Activated naive CD4-positive, alpha-beta T cell treated with anti-CD3 and anti-CD28 coated beads, Interleukin-2, amount 10 ng/mL, durations not matched to agents 7 days and 5 days (primary cell): ENCODE measurements at regions not wholly inside any gene's neighbourhood (a gene's known extent, or its start where the extent isn't known, plus 50 kb on each side); places are given as distances from the start of the nearest gene placed in this dataset.

Experiments used
- CTCF ChIA-PET: fragments of 350-600 bp; sonication (Branson Sonifier 250); formaldehyde crosslinking; loops from one replicate; lab custom pipeline; 2021; ENCODE audit warnings: antibody characterized with exemption; lab: Charles Lee
- DNase-seq: peaks from one replicate; pipeline ENCODE4 v3.0.0-alpha.2; 2020
- H3K27ac Mint-ChIP-seq: one replicate; pipeline ENCODE4 v1.8.0; 2021; ENCODE audit warnings: mild to moderate bottlenecking, moderate library complexity, mixed read lengths
- H3K27me3 Mint-ChIP-seq: one replicate; pipeline ENCODE4 v1.8.0; 2021; ENCODE audit warnings: mild to moderate bottlenecking, mixed read lengths
- H3K36me3 Mint-ChIP-seq: one replicate; pipeline ENCODE4 v1.8.0; 2021; ENCODE audit warnings: mixed read lengths
- H3K4me1 Mint-ChIP-seq: one replicate; pipeline ENCODE4 v1.8.0; 2021; ENCODE audit warnings: mixed read lengths
- H3K4me3 Mint-ChIP-seq: one replicate; pipeline ENCODE4 v1.8.0; 2021; ENCODE audit warnings: mild to moderate bottlenecking, moderate library complexity, mixed read lengths
- H3K9me3 Mint-ChIP-seq: one replicate; pipeline ENCODE4 v1.8.0; 2021; ENCODE audit warnings: mixed read lengths

DNA sequence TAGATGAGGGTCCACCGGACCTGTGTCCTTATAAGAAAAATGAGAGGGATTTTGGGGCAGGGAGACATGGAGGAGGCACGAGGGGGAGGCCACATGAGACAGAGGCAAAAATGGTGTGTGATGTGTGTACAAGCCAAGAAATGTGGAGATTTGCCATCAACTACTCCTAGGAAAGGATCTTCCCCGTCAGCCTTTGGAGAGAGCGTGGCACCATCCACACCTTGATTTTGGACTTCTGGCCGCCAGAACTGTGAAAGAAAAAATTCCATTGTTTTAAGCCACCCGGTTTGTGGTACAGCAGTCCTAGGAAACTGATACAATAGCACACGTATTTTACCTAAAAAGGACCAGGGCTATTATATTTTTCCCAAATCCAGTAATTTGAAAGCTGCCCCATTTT, 829.0 kb upstream of the SALL3 start:
- H3K27me3 Mint-ChIP-seq = no peaks in the 10 kb centered on the region
- no peak for DNase-seq
- CTCF ChIA-PET = no interaction called here
- H3K27ac Mint-ChIP-seq = no peak overlapping the region
- no peaks in the 10 kb centered on the region for H3K4me1 Mint-ChIP-seq
- no peaks in the 10 kb centered on the region for H3K36me3 Mint-ChIP-seq
- peaks cover 9% of the 10 kb centered on the region for H3K9me3 Mint-ChIP-seq
- no peak overlapping the region for H3K4me3 Mint-ChIP-seq

DNA sequence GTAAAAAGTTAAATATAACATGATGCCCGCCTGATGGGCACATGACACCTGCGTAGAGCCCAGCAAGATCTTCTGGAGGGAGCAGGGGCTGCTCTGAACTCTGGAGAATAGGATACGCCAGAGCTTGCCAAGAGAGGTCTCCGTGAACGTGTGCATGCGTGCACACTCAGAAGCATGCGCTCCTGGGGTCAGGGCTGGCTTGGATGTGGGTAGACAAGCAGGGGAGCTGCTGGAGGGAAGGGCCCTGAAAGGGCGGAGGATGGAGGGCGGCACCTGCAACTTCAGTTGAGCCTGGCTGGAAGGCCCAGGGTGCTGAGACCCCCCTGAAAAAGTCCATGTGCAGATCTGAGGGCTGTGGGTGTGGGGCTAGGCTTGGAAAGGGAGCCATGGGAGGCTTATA, 828.4 kb upstream of the SALL3 start:
- Mint-ChIP-seq H3K4me3 (no peak overlapping the region), H3K9me3 (peaks cover 9% of the 10 kb centered on the region), H3K27ac (no peak overlapping the region), H3K36me3 (no peaks in the 10 kb centered on the region), H3K4me1 (no peaks in the 10 kb centered on the region), H3K27me3 (no peaks in the 10 kb centered on the region)
- DNase-seq = no peak
- CTCF ChIA-PET = no interaction called here

DNA sequence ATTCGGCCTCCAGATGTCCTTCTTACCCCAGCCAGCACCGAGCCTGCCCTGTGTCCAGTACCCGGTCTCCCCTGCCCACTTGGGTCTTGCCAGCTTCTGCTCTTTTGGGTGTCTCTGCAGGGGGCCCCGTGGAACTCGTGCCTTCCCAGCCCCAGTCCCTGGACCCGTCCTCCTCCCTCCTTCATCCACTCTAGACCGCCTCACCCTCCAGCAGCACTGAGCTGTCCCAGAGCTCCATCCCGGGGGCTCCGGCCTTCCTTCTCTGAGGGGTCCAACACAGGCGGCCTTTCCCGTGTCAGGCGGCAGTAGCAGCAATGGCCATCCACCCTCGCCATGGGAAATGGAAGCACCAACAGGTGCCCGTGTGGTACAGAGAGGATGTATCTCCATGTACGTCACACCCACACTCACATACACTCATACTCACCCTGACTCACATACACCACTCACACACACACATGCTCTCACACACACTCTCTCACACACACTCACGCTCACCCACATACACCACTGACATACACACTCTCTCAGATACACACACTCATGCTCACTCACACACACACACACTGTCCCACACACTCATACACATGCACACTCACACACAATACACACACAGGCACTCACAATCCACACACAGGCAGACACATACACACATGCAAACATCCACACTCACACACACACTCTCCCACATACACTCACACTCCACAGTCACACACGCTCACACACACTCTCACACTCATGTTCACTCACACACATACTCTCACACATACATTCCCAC, 827.5 kb upstream of the SALL3 start:
- Mint-ChIP-seq H3K27ac (no peak overlapping the region), H3K27me3 (no peaks in the 10 kb centered on the region), H3K9me3 (peaks cover 9% of the 10 kb centered on the region), H3K4me1 (no peaks in the 10 kb centered on the region), H3K4me3 (no peak overlapping the region), H3K36me3 (no peaks in the 10 kb centered on the region)
- no peak for DNase-seq
- CTCF ChIA-PET = no interaction called here

DNA sequence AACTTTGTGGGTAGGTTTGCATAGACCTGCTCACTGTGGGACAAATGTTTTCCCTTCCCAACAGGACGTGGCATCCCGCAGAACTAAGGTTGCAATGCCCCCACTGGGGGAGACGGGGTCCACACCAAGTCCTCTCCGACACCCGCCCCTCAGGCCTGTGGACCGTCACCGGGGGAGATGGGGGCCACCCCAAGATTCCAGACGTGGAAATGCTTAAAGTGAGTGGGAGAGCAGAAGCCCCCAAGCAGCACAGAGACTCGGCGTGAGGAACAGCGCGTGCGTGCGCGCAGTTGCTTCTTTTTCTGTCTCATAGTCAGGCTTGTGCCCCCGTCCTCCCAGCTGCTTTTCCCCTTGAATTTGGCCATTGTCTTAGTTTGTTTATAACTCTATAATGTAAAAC, 826.3 kb upstream of the SALL3 start:
- Mint-ChIP-seq H3K4me3 (no peak overlapping the region), H3K27me3 (no peaks in the 10 kb centered on the region), H3K4me1 (no peaks in the 10 kb centered on the region), H3K27ac (no peak overlapping the region), H3K36me3 (no peaks in the 10 kb centered on the region), H3K9me3 (peaks cover 9% of the 10 kb centered on the region)
- CTCF ChIA-PET = no interaction called here
- DNase-seq = no peak

DNA sequence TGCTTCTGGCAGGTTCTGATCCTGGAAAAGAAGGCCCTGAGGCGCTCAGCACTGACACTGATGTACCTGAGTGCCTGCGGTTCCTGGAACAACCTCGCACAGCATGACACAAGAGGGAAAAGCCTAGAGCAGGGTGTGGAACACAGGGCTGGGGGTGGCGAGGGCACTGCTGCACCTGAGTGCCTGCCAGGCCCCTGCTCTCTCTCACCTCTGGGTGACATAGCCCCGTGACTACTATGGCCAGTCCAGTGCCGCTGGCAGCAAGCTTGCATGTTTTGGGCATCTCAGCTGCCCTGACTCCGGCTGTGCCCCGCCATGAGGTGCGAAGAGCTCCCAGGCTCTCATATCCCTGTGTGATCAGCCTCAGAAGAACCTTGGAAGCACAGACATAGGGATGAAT, 825.2 kb upstream of the SALL3 start:
- Mint-ChIP-seq H3K36me3 (no peaks in the 10 kb centered on the region), H3K9me3 (peaks cover 8% of the 10 kb centered on the region), H3K27ac (no peak overlapping the region), H3K4me1 (no peaks in the 10 kb centered on the region), H3K4me3 (no peak overlapping the region), H3K27me3 (no peaks in the 10 kb centered on the region)
- CTCF ChIA-PET = no interaction called here
- no peak for DNase-seq

DNA sequence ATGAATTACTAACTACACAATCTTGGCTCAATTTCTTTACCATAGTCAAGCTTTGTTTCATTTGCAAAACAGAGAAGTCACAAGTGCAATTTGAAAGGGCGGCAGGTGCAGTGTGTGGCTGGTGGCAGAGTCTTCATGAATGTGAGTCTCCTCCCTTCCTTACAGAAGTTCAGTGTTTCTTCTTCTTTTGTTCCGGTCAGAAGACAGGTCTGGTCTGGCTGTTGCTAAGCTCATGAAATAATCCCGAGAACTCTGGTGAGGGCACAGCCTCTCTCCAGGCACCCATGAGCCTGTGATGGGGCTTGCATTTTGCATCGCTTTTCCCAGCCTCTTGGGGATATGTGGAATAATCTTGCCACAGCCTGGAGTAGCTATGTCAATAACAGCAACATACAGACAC, 824.8 kb upstream of the SALL3 start:
- no peak overlapping the region for H3K27ac Mint-ChIP-seq
- CTCF ChIA-PET = no interaction called here
- no peak for DNase-seq
- H3K27me3 Mint-ChIP-seq = no peaks in the 10 kb centered on the region
- no peak overlapping the region for H3K4me3 Mint-ChIP-seq
- no peaks in the 10 kb centered on the region for H3K4me1 Mint-ChIP-seq
- H3K36me3 Mint-ChIP-seq = no peaks in the 10 kb centered on the region
- H3K9me3 Mint-ChIP-seq = peaks cover 7% of the 10 kb centered on the region

- H3K9me3 Mint-ChIP-seq = peaks cover 4% of the 10 kb centered on the region
- H3K4me3 Mint-ChIP-seq = no peak overlapping the region
- no peaks in the 10 kb centered on the region for H3K36me3 Mint-ChIP-seq
- H3K4me1 Mint-ChIP-seq = no peaks in the 10 kb centered on the region
- no peaks in the 10 kb centered on the region for H3K27me3 Mint-ChIP-seq
- no peak overlapping the region for H3K27ac Mint-ChIP-seq
- CTCF ChIA-PET = no interaction called here
- DNase-seq = no peak
Measured at GRCh38 chr18:78156466-78156865, 823.2 kb upstream of the SALL3 start.

DNA sequence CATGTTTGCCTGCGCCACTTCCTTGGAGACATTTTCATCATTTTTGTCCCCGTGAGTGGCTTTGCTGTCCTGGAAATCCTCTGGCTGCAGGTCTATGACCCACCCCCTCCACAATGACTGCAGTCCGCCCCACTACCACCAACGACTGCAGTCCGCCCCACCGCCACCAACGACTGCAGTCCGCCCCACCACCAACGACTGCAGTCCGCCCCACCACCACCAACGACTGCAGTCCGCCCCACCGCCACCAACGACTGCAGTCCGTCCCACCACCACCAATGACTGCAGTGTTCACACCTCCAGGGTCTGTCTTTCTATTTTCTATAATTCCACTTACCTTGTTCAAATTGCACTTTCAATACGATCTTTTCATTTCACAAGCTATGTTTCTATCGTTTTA, 820.7 kb upstream of the SALL3 start:
- H3K36me3 Mint-ChIP-seq = no peaks in the 10 kb centered on the region
- H3K27ac Mint-ChIP-seq = no peak overlapping the region
- CTCF ChIA-PET = no interaction called here
- no peaks in the 10 kb centered on the region for H3K4me1 Mint-ChIP-seq
- peaks cover 4% of the 10 kb centered on the region for H3K9me3 Mint-ChIP-seq
- H3K27me3 Mint-ChIP-seq = no peaks in the 10 kb centered on the region
- no peak overlapping the region for H3K4me3 Mint-ChIP-seq
- no peak for DNase-seq

- no peak for DNase-seq
- no peak overlapping the region for H3K27ac Mint-ChIP-seq
- CTCF ChIA-PET = no interaction called here
- no peaks in the 10 kb centered on the region for H3K27me3 Mint-ChIP-seq
- no peaks in the 10 kb centered on the region for H3K4me1 Mint-ChIP-seq
- no peak overlapping the region for H3K4me3 Mint-ChIP-seq
- H3K36me3 Mint-ChIP-seq = no peaks in the 10 kb centered on the region
- peaks cover 4% of the 10 kb centered on the region for H3K9me3 Mint-ChIP-seq
Measured at GRCh38 chr18:78159397-78159796, 820.2 kb upstream of the SALL3 start.

DNA sequence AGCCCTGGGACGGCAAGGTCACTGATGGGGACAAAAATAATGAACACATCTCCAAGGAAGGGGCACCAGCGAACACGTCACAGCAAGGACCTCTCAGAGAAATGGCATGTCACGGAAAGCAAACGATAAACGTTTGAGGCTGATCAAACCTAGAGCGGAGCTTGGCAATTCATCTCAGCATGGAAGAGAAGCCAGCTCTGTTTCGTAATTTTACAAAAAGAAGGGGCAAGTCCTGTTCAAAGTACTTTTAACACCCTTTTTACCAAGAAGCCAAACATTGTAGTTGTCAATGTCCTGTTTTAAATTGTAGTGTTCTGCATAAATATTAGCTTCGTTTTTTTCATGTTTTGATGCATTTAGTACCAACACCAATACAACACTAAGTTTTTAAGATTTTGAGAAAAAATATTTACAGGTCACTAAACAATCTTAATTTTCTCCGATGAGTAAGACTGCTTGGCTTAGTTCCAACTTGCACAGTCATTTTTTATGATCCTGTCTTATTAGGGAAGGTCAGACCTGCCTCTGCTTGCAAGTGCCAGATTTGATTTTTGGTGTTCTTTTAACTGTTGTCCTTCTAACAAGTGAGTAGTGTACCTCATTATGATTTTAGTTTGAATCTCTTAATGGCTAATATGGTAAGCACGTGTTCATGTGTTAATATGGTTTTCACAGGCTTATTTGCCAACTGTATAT, 818.5 kb upstream of the SALL3 start:
- DNase-seq = no peak
- no peak overlapping the region for H3K4me3 Mint-ChIP-seq
- H3K4me1 Mint-ChIP-seq = no peaks in the 10 kb centered on the region
- no peak overlapping the region for H3K27ac Mint-ChIP-seq
- peaks cover 2% of the 10 kb centered on the region for H3K9me3 Mint-ChIP-seq
- CTCF ChIA-PET = no interaction called here
- no peaks in the 10 kb centered on the region for H3K27me3 Mint-ChIP-seq
- no peaks in the 10 kb centered on the region for H3K36me3 Mint-ChIP-seq

DNA sequence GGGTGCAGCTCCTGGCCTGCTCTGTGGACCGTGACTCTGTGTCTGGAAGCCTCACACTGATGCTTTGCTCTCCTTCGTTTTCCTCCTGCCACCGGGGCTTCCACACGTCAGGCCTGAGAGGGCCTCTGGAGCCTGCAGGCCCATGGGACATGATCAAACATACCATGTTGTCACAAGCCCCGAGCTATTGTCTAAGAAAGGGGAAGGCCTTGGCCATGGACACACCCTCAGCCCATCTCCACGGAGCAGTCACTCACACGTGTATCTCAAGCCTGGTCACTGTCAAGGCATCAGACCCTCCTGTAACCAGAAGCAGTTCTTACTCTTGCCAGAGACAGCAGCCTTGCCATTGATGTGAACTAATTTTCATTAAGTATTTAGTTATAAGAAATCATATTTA, 814.1 kb upstream of the SALL3 start:
- Mint-ChIP-seq H3K27ac (no peak overlapping the region), H3K4me3 (no peak overlapping the region), H3K36me3 (no peaks in the 10 kb centered on the region), H3K9me3 (no peaks in the 10 kb centered on the region), H3K27me3 (no peaks in the 10 kb centered on the region), H3K4me1 (no peaks in the 10 kb centered on the region)
- CTCF ChIA-PET = no interaction called here
- no peak for DNase-seq

GRCh38 chr18:78168526-78168925, 811.1 kb upstream of the SALL3 start:
- H3K9me3 Mint-ChIP-seq = no peaks in the 10 kb centered on the region
- H3K36me3 Mint-ChIP-seq = no peaks in the 10 kb centered on the region
- H3K4me1 Mint-ChIP-seq = no peaks in the 10 kb centered on the region
- no peak overlapping the region for H3K27ac Mint-ChIP-seq
- DNase-seq = no peak
- no peak overlapping the region for H3K4me3 Mint-ChIP-seq
- no peaks in the 10 kb centered on the region for H3K27me3 Mint-ChIP-seq
- CTCF ChIA-PET = no interaction called here

DNA sequence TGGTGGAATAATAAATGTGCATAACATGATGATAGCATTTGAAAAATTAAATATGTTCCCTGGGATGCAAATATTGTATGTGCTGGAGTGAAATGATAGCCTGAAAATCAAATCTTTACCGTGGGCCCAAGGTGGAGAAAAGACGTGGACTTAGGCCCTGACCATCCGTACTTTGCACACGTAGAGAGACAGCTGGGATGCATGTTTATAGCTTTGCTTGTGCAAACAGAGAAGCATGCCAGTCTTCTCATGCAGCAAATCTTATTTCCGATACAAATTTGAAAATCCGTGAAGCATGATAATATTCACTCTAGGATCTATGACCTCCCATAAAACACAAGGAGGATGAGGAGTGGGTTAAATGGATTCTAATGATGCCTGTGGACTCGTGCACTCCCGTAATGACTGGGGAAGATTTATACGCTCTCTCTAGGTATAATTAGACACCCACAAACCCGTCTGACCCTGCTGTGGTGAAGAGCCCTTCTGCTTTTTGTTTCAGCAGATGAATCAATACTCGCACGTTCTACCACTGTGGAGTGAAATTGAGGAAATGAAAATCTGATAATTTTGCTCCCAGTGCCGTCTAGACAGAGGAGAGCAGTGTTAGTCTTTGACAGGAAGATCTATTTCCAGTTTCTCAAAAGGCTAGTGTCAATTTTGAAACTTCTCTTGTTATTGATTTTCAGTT, 810.3 kb upstream of the SALL3 start:
- peaks cover 3% of the 10 kb centered on the region for H3K9me3 Mint-ChIP-seq
- no peaks in the 10 kb centered on the region for H3K27me3 Mint-ChIP-seq
- H3K4me3 Mint-ChIP-seq = no peak overlapping the region
- H3K27ac Mint-ChIP-seq = no peak overlapping the region
- H3K36me3 Mint-ChIP-seq = no peaks in the 10 kb centered on the region
- DNase-seq = no peak
- no peaks in the 10 kb centered on the region for H3K4me1 Mint-ChIP-seq
- CTCF ChIA-PET = no interaction called here

DNA sequence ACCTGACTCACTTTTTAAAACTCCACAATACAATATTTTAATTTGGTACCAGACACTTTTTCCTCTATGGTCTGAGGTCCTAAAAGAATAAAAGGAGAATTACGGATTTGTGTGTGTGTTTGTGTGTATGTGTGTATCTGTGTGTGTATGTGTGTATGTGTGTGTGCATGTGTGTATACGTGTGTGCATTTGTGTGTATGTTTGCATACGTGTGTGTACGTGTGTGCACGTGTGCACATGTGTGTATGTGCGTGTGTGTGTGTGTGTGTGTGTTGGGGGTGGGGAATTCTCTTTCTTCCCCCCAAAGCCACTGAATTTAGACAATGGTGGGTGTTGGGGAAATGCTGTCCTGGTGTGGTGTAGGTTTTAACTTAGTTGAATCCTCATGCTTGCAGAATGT, 807.7 kb upstream of the SALL3 start:
- Mint-ChIP-seq H3K36me3 (no peaks in the 10 kb centered on the region), H3K27me3 (no peaks in the 10 kb centered on the region)

DNA sequence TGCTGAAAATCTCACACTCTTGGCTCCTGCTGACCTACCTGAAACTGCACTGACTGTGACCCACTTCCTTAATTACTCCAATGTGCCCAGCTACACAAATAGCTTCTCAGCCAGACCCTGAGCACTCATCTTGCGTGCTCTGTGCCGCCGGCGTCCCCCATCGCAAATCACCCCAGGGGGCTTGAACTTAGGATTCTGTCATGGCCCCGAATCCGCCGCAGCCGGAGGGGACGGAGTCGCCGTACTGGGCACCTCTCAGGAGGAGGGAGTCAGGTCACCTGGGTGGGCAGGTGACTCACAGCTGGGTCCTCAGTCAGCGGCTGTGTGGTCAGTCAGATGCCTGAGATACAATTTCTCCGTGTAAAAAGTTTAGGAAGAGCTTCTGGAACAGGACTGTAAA, 804.9 kb upstream of the SALL3 start:
- Mint-ChIP-seq H3K27me3 (no peaks in the 10 kb centered on the region), H3K36me3 (no peaks in the 10 kb centered on the region), H3K27ac (no peak overlapping the region), H3K9me3 (peaks cover 4% of the 10 kb centered on the region), H3K4me3 (no peak overlapping the region), H3K4me1 (no peaks in the 10 kb centered on the region)
- DNase-seq = no peak
- CTCF ChIA-PET = no interaction called here

More for the DNA sequence above, 807.7 kb upstream of the SALL3 start:
- Mint-ChIP-seq H3K27ac (no peak overlapping the region), H3K4me3 (no peak overlapping the region), H3K4me1 (no peaks in the 10 kb centered on the region), H3K9me3 (peaks cover 4% of the 10 kb centered on the region)
- CTCF ChIA-PET = no interaction called here
- DNase-seq = no peak
